Panc1 (cell line): ENCODE measurements at regions not wholly inside any gene's neighbourhood (a gene's known extent, or its start where the extent isn't known, plus 50 kb on each side); places are given as distances from the start of the nearest gene placed in this dataset.

Experiments used
- ATAC-seq: fragments of 200-7000 bp; cut with Tn5 transposase; 2 replicates; pipeline ENCODE4 v1.9.1; 2020; ENCODE audit warnings: mild to moderate bottlenecking, moderate library complexity
- BruUV-seq: library from RNA; stranded (reverse); fragments of 400-500 nt; replicated peaks from 2 replicates; lab custom pipeline; 2021; lab: Mats Ljungman, UMichigan
- CTCF ChIA-PET: fragments of 300-600 bp; sonication (Branson Sonifier 250); formaldehyde crosslinking; loops from one replicate; lab custom pipeline; 2022; ENCODE audit warnings: antibody characterized with exemption; lab: Charles Lee
- POLR2A ChIA-PET: fragments of 300-600 bp; sonication (Branson Sonifier 250); formaldehyde crosslinking; loops from one replicate; lab custom pipeline; 2022; ENCODE audit warnings: antibody characterized with exemption; lab: Charles Lee
- DNase-seq: peaks from one replicate; pipeline ENCODE4 v3.0.0-alpha.2; 2010; ENCODE audit warnings: low read depth, low spot score
- H3K27ac ChIP-seq: 2 replicates; pipeline ENCODE4 v1.5.1; 2011; ENCODE audit warnings: mild to moderate bottlenecking, low read length, inconsistent platforms
- H3K27me3 ChIP-seq: fragments of 200-500 bp; sonication (Bioruptor generic); 2 replicates; pipeline ENCODE4 v1.6.0; 2014; ENCODE audit warnings: low read length, inconsistent platforms; ENCODE audit not compliant: control insufficient read depth, insufficient read depth
- H3K36me3 ChIP-seq: fragments of 200-500 bp; sonication (Bioruptor generic); 2 replicates; pipeline ENCODE4 v1.5.1; 2014; ENCODE audit warnings: inconsistent platforms, mild to moderate bottlenecking, low read length, moderate library complexity; ENCODE audit not compliant: control insufficient read depth, insufficient read depth
- H3K4me1 ChIP-seq: 2 replicates; pipeline ENCODE4 v1.5.1; 2011; ENCODE audit warnings: inconsistent platforms, mild to moderate bottlenecking, low read length, moderate library complexity; ENCODE audit not compliant: control insufficient read depth, insufficient read depth
- H3K4me3 ChIP-seq, 2 experiments: 2 replicates each; pipeline ENCODE4 v1.5.1; 2011 to 2012; ENCODE audit warnings: low read depth in 2 of 2, low read length in 2 of 2, mild to moderate bottlenecking in 2 of 2, inconsistent platforms in 1 of 2, moderate library complexity in 1 of 2
- H3K9me3 ChIP-seq: fragments of 200-500 bp; sonication (Bioruptor generic); 2 replicates; pipeline ENCODE4 v1.5.1; 2014; ENCODE audit warnings: low read depth, mild to moderate bottlenecking, inconsistent platforms, low read length, moderate library complexity; ENCODE audit not compliant: control insufficient read depth, insufficient read depth
- CTCF ChIP-seq: fragments of 450-650 bp; IDR thresholded peaks from 2 replicates; pipeline ENCODE4 v1.5.1; 2017; ENCODE audit warnings: mild to moderate bottlenecking
- POLR2AphosphoS5 ChIP-seq: IDR thresholded peaks from 2 replicates; pipeline ENCODE4 v1.6.1; 2012; ENCODE audit warnings: mild to moderate bottlenecking, low read depth, low read length, moderate library complexity
- SIN3A ChIP-seq: IDR thresholded peaks from 2 replicates; pipeline ENCODE4 v1.6.1; 2012; ENCODE audit warnings: low read depth, mild to moderate bottlenecking, low read length, moderate library complexity, borderline replicate concordance; ENCODE audit not compliant: insufficient read depth
- TCF7L2 ChIP-seq: IDR thresholded peaks from 2 replicates; pipeline ENCODE4 v1.6.1; 2011; ENCODE audit warnings: mild to moderate bottlenecking, low read depth, low read length, inconsistent platforms
- in situ Hi-C: cut with HindIII; loops from 2 replicates; pipeline ENCODE4 v1.10.0; 2016; ENCODE audit warnings: low sequenced_read_pairs, low pct_unique_long_range_greater_than_20kb
- intact Hi-C: fragments of 100-400 bp; cut with micrococcal nuclease; formaldehyde crosslinking; loops from one replicate; pipeline ENCODE4 v1.10.0; 2022; ENCODE audit not compliant: unreplicated experiment
- TF ChIP-seq, protein P1 (sequence below), 2 experiments: IDR thresholded peaks; 2 replicates each; pipeline ENCODE4 v1.6.1; 2011 to 2012; ENCODE audit warnings: low read depth in 2 of 2, control low read depth in 1 of 2, low read length in 1 of 2, mild to moderate bottlenecking in 1 of 2, moderate library complexity in 1 of 2; ENCODE audit not compliant: insufficient read depth in 1 of 2

- Histone ChIP-seq H3K36me3 (no peaks in the 10 kb centered on the region), H3K4me1 (no peaks in the 10 kb centered on the region), H3K27ac (no peak overlapping the region), H3K9me3 (no peaks in the 10 kb centered on the region), H3K27me3 (no peaks in the 10 kb centered on the region), H3K4me3 (no peak overlapping the region)
- TF ChIP-seq TCF7L2 (no peak), SIN3A (no peak), POLR2AphosphoS5 (no peak), CTCF (no peak)
- TF ChIP-seq, protein P1, sequence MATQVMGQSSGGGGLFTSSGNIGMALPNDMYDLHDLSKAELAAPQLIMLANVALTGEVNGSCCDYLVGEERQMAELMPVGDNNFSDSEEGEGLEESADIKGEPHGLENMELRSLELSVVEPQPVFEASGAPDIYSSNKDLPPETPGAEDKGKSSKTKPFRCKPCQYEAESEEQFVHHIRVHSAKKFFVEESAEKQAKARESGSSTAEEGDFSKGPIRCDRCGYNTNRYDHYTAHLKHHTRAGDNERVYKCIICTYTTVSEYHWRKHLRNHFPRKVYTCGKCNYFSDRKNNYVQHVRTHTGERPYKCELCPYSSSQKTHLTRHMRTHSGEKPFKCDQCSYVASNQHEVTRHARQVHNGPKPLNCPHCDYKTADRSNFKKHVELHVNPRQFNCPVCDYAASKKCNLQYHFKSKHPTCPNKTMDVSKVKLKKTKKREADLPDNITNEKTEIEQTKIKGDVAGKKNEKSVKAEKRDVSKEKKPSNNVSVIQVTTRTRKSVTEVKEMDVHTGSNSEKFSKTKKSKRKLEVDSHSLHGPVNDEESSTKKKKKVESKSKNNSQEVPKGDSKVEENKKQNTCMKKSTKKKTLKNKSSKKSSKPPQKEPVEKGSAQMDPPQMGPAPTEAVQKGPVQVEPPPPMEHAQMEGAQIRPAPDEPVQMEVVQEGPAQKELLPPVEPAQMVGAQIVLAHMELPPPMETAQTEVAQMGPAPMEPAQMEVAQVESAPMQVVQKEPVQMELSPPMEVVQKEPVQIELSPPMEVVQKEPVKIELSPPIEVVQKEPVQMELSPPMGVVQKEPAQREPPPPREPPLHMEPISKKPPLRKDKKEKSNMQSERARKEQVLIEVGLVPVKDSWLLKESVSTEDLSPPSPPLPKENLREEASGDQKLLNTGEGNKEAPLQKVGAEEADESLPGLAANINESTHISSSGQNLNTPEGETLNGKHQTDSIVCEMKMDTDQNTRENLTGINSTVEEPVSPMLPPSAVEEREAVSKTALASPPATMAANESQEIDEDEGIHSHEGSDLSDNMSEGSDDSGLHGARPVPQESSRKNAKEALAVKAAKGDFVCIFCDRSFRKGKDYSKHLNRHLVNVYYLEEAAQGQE (IDR thresholded peaks at IDR 0.05; ENCODE audit: insufficient read depth in 1 of 2, low read depth in 2 of 2, low read length in 1 of 2) = no peak
- intact Hi-C loops (no loop called here), in situ Hi-C loops (no loop called here)
- ChIA-PET POLR2A (interaction anchor here (0.5 kb wide), 1 partner anchor 827 kb away, joined by 5 read pairs; no protein-coding TSS in a partner anchor), CTCF (no interaction called here)
- DNase-seq = no peak
- ATAC-seq = no peak
- no TSS peak for BruUV-seq
These were observed 249.9 kb upstream of the DNAJC19 start for GRCh38 chr3:181239441-181239840.

- no peak for ATAC-seq
- H3K9me3 ChIP-seq = no peaks in the 10 kb centered on the region
- no peaks in the 10 kb centered on the region for H3K36me3 ChIP-seq
- intact Hi-C loops = no loop called here
- ChIA-PET CTCF (no interaction called here), POLR2A (no interaction called here)
- 0 out of 2 replicates have a peak, but pooled peaks cover 2% of the 10 kb centered on the region for H3K27me3 ChIP-seq
- in situ Hi-C loops = no loop called here
- TF ChIP-seq TCF7L2 (no peak), POLR2AphosphoS5 (no peak), CTCF (no peak), SIN3A (no peak)
- TF ChIP-seq, protein P1 (IDR thresholded peaks at IDR 0.05; ENCODE audit: insufficient read depth in 1 of 2, low read depth in 2 of 2, low read length in 1 of 2) = no peak
- DNase-seq = no peak
- H3K4me3 ChIP-seq = no peak overlapping the region
- no TSS peak for BruUV-seq
- H3K4me1 ChIP-seq = no peaks in the 10 kb centered on the region
- H3K27ac ChIP-seq = no peak overlapping the region
These were observed 240.7 kb upstream of the DNAJC19 start for GRCh38 chr3:181230258-181230657.
